ENCODE measurements at regions not wholly inside any gene's neighbourhood (a gene's known extent, or its start where the extent isn't known, plus 50 kb on each side); places are given as distances from the start of the nearest gene placed in this dataset.

DNA sequence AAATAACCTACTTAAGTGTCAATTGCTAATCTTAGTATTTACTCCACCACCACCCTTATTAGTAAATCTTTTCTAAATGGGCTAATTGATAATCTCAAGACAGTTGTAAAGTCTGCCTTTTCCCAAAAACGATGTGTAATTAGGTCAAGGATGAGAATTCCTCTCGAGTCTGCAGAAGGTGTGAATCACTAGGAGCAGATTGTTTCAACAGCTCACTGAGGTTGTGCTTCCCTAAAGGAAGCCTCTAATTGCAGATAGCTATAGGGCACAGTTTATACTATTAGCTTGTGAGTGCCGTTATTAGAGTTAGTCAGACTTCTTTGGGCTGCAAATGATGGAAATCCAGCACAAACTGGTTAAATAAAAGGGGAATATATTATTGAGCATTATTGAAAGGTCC is 84.9 kb downstream of the C11orf91 start:
- DNase-seq: no peak

DNA sequence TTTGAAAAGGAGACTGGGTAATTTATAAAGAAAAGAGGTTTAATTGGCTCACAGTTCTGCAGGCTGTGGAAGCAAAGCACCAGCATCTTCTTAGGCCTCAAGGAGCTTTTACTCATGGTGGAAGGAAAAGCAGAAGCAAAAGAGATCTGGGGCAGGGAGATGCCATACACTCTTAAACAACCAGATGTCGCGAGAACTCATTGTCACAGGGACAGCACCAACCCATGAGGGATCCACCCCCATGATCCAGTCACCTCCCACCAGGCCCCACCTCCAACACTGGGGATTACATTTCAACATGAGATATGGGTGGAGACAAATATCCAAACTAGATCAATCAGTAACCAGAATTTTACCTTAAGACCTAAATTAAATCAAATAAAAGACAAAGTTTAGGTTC is 87.2 kb downstream of the C11orf91 start:
- no peak for DNase-seq

DNA sequence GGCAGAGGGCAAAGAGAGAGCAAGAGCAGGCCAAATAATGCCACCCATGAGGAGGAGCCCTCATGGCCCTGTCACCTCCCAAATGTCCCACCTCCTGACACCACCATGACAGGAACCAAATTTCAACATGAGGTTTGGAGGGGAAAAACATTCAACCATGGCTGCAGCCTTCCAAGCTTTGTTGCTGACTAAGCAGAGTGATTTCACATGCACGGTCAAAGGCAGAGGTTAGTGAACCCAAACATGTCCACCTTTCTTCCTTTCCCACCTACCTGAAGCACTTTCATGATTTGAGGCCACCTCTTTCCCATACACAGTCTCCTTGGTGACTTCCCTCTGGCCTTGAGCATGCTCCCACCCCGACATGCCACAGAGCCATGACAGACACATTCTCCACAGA is 89.7 kb downstream of the C11orf91 start:
- DNase-seq: no peak

DNA sequence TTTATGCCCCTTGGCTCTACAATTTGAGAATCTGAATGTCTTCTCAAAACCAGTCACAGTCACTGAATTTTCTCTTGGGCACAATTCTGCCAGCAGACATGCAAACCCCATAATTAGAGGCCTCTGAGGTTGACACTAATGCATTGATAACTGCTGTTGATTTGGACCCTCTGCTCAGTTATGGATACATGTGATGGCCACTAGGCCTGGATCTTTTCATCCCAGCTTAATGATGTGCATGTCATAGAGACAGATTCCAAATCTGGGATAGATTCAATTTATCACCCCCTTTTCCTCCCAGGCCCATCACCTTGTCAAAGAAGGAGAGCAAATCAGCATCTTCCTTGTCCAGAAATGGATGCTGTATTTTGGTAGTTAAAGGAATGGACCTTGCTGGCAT is 92.2 kb downstream of the C11orf91 start:
- DNase-seq: no peak

DNA sequence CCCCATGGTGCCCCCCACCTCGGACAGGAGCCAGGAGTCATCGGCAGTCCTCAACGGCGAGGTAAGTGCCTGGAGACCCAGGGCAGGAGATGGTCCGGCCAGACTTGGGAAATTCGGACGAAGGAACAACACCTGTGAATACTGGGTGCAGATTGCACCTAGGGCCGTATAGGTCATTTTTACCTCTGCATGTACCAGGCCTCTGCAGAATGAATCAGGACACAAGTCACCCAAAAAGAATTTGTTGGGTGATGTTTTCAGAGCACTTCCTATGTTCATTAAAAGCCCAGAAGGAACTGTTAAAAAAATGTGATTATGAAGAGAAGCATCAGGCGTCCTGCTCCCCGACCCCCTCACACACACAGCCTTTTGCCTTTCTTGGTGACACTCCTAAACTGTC is 93.9 kb downstream of the C11orf91 start:
- DNase-seq: no peak

DNA sequence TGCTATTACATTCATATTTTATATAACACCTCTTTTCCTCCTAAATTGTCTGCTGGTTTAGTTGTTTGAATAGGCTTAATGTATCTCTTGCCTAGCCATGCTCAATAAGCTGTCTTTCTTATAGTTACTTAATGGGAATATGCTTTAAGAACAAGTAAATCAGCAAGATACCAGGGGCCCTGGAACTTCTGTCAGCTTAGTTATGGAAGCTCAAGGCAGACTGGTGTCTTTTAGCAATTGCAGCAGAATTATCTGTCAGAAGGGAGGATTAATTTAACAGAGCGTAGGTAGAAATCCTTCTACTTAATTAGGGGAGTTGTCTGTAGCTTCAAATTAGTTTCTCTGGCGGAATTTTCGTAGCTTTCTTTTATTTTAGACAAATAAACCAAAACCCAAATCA is 94.9 kb downstream of the C11orf91 start:
- DNase-seq: no peak

DNA sequence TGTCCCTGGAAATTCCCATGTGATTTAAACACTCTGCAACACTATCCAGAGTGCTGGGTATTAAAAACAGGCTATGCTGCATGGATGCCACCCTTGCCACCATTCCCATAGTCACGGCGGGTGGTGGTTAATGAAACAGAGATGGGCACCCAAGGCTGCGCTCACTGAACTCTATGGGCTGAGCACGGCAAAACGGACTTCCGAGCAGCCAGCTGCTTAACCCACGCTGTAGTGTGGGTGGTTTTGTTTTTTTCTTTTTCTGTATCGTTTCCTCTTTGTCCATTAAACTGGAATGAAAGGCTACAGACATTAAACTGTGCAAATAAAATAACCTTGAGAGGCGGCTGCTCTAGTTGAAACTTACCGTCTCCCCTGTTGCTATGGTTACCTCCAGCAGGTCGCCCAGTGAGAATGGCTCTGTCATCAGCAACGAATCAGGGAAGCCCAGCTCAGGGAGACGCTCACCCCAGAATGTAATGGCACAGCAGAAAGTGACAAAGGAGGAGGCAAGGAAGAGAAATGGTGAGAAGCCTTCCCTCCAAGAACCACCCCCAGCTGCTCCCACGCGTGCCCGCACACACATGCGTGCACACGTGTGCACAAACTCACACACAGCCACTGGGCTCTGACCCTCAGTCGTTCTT is 102.1 kb downstream of the C11orf91 start:
- DNase-seq: no peak

DNA sequence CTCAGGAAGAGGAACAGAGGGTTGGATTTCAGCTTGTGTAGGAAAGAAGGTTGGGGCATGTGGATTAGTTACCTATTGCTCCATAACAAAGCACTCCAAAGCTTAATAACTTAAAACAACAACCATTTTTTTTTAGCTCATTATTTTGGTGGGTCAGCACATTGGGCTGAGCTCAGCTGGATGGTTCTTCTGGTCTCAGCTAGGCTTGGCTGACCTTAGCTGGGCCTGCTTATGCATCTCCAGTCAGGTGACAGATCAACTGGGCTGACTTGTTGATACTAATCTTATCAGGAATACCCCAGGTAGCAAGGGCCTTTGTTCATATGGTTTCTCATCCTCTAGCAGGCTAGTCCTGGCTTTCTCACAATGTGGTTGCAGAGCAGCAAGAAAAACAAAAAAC is 106.4 kb downstream of the C11orf91 start:
- DNase-seq: no peak

DNA sequence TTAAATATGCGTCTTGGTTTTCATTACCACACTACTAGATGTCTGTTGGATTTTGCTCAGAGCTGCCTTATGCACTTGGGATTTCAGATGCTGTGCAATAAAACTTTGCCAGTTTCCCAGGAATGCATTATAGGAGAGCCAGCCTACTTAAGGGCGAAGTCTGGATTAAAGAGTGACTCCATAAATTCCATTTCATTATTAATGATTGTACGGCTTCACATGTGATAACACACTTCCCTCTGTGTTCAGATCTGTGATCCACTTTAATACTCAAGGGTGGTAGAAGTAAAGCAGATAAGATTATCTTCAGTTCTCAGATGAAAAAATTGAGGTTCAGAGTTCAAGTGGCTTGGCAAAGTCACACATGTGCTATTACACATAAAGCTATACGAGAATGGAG is 110.2 kb downstream of the C11orf91 start:
- DNase-seq: no peak

DNA sequence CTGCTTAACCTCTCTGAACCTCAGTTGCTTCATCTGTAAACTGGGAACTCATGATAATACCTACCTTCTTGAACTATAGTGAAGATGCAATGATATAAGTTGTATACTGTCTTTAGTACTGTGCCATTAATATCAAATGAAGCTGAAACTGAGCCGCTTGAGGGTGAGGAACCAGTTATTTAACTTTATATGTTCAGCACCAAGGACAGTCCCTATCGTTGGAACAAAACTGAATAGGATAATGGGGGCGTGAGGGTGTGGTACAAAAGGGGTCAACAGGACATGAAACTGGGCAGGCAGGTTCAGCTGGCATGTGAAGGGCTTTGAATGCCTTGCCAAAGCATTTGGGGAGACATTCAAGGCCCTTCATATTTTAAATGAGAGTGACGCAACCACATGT is 112.6 kb downstream of the C11orf91 start:
- no peak for DNase-seq

DNA sequence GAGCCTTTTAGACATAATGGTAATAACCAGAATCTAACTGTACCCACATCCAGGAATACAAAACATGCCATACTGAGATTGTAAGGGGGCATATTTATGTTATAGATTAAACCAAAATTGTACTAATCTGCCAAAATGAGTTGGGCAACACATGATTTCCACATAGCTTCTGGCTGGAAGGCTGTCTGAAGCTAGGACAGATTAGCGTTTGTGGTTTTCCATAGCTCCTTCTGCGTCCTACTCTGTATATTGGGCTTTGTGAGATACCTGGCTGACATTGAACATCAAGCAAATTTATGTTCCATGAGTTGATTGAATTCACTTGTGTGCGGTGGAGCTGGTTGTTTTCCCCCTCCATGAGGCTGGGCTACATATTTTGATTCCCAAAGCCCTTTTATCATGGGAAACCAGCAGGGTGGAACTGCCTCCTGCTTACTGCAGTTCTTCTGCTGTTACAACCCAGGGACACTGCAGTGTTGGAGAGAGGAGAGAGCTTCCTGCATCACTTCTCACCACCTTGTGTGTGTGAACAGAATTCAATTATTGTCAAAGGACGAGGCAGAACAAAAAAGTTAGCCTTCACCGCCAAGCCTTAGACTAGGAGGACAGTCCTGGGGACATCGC is 114.9 kb downstream of the C11orf91 start:
- no peak for DNase-seq

DNA sequence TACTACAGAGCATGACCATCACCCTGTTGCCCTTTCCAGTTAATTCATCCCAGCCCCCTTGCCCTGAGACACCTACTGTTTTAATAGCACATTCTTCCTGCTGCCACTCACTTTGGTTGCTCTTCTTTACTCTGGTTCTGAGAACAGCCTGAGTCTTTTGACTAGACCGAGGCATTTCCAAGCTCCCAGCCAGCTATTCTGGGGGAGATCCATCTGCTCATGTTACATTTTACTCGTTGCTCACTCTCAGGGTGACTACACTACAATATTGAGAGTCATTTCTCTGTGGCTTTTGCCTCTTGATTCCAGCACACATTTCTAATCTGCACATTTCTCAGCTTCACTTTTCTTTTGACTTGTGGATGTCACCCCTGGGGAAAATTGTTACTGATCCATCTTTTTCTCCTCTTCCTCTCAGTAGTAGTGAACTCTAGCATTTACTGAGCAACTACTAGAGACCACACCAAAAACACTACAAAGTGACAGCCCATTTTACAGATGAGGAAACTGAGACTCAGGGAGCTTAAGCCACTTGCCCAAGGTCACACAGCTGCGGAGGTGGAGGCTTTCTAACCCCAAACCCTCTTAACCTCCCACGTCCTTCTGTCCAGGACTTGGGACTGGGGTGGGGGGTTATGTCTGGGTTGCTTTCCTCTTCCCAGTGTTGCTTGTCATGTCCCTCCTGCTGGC is 117.8 kb downstream of the C11orf91 start:
- no peak for DNase-seq

DNA sequence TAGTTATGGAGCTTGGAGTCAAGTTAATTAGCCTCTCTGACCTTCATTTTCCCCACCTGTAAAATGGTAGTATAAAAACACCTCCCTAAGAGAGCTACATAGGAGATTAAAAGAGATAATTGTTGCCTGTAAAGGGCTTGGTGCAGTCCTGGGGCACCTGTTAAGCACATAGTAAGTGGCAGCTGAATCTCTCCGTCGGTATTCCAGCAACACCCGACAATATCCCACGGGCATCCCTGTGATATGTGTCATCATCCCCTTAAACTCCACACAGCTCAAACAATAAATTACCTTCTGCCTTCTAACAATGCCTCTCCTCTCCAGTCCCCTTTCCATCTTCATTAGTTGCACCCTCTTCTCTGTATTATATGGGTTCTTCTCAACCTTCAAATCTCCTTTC is 121.5 kb downstream of the C11orf91 start:
- DNase-seq: no peak

DNA sequence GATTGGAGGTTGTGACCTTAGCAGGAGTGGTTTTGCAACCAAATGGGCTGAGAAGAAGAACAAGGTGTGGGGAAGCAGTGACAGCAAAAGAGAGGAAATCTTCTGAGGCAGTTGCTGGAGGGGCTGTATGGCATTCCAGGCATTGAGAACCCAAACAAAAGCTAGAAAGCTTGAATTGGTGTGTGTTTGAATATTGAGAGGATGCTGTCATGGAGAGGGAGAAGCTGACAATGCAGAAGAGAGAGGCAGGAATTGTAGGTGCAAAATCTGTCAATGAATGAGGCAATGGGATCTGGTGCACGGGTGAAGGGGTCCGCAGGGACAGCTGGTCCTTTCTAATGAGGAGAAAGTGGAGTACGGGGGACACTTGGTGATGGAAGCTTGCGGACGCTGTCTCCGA is 123.4 kb downstream of the C11orf91 start:
- no peak for DNase-seq

DNA sequence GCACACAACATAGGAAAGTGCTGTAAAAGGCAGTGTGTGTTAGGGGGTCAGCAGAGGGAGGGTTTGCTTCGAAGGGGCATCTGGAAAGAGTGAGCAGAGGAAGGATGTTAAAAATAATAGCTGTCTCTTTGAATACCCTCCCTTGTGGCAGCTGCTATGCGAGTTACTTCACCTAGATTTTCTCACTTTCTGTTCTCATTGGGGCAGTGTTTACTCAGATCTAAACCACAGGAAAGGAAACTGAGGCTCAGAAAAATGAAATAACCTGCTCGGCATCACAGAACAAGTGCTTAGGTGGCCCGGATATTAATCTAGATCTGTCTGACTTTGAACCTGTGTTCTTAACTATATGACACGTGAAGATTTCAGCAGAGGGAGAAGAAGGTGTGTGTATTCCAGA is 125.3 kb downstream of the C11orf91 start:
- no peak for DNase-seq

DNA sequence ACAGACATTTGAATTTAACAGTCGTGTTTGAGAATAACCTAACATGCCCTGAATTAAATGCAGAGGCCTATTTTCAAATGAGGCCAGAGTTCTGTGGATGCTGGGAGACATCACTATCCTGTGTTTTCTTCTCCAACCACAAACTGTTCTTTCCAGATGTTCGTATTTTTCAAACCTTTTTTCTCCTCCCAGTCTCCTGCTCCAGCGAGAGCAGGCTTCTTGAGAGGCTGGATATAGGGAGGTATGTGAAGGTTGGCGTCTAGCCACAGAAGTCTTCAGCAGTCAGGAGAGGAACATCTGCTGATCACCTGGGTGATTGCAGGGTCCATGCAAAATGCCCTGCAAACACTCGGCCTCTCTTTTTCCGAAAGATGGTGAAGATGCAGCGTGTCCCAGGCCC is 126.3 kb downstream of the C11orf91 start:
- DNase-seq: no peak

DNA sequence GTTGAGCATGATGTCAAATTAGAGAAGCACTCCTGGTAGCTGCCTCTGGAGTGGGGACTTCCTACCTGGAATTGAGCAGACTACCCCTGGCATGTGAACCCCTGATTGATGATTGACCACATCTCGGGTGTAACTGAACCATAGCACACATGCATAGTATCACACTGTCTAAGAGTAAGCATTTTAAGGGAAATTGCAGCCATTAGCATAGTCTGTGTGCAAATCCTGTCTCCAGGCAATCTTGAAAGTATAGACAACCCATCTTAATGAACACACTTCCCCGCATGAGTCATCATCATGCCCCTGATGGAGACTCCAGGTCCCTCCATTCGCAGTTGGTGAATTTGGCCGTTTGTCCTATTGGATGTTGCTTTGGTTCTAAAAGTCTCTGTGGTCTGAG is 131.3 kb downstream of the C11orf91 start:
- no peak for DNase-seq

DNA sequence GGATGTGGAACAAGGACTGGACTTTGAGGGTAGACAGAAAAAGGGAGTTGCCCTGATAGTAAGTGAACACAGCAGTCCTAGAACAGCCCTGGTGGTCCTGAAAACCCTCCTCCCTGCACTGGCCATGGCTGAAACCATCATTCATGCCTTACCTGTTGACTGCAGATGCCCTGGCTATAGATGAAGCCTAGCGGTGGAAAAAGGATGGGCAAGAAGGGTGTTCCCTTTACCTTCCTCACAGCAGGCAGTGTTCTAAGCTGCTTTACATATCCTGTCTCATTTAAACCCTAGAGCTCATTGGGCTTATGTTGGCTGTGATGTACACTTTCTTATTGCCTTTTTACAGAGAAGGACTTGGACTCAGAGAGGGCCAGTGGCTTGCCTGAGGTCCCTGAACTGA is 133.6 kb downstream of the C11orf91 start:
- DNase-seq: no peak

DNA sequence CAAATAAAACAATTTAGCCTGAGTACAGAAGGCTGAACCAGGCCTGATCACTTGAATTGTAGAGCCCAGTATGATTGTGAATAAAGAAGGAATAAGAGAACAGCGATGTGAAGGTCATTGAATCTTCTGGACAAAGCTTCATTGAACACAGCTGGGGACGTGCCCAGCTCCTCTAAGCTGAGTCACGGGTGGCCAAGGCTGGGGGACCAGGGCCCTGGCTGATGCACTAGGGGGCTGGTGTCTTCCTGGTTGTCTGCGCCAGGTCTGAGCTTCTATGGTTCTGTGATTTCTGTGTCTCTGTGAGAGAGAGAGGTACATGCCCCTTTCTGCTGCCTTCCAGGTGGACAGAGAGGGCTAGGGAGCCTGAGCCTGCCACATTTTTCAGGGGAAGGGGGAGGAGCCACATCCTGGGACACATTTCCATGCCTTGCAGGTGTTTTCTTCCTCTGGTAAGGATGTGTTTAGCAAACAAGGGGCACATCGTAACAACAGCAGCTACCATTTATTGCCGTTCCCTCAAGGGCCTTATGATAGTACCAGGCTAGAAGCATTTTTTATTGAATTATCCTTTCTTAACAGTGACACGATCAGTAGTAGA is 135.7 kb downstream of the C11orf91 start:
- no peak for DNase-seq

DNA sequence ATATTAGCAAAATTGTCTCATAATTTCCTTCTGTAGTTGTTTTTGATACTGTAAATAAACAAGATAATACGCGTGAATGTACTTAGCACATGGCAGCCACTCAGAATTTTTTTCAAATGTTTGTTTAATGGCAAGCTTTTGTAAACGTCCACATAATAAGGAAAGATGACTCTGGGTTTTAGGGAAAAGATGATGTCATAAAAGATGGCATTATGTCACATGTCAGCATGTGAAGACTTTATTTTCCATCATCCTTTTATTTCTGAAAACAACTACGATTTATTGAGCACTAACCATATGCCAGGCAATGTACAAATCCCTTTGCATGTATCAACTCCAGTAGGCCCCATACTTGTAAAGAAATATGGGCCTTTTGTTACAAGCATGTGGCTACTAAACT is 139.9 kb downstream of the C11orf91 start:
- DNase-seq: no peak

DNA sequence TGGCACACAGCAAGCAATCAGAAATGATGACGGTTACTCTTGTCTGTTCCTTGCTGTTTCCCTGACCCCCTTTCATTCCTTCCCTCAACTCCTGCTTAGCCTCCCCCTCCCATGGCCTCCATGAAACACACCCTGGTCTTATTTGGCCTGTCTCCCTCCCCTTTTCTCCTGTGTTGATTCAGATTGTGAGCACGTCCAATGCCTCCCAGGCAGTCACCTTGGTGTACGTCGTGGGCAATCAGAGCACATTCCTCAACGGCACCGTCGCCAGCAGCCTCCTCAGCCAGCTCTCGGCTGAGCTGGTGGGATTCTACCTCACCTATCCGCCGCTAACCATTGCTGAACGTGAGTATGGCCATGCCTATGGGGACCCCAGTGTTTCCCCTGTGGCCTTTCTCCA is 141.1 kb downstream of the C11orf91 start:
- no peak for DNase-seq

DNA sequence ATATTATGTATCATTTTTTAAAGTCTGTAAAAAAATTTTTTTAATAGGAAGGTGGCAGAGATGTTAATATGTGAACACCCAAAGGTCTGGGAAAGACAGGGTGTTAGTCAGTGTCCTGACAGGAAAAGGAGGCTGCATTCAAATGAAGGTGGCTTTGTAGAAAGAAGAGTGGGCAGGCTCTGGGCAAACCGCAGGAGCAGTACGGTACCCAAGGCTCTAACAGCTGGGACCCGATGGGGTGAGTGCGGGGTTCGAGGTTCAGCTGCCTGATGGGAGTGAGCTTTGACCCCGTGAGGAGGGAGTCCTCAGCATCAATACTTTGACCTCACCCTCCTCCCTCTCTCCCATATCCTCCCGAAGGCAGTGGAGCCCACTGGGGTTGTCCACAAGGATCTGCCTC is 142.5 kb downstream of the C11orf91 start:
- DNase-seq: no peak

DNA sequence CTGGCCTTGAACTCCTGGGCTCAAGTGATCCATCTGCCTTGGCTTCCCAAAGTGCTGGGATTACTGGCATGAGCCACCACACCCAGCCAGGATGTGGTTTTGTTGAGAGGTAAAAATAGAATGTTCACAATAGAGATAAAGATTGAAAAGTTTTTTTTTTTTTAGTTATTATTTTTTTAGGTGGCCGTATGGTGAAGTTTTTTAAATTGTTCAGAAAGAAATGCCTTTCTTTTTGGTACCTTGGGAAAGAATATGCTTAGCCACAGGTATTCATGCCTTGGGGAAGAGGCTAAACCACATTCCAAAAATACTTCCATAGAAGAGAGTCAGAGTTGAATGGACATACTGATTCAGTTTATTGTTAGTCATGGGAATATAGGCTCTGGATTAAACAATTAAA is 143.4 kb downstream of the C11orf91 start:
- no peak for DNase-seq

DNA sequence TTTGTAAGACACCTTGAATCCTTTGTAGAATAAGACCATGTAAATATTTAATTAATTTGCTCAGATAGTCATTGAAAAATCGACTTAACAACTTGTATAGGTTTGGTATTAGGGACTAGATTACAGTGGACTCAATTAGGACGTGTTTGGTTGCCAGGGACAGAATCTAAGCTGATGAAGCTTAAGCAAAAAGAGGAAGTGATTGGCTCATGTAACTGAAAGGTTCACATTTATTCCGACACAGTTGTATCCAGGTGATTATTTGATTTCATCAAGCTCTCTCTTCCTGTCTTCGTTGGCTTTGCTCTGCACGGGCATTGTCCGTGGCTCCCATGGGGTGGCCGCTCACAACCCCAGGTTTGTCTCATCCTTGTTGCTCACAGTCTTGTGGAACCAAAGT is 146.4 kb downstream of the C11orf91 start:
- DNase-seq: no peak
